HG02885 (cell line): ENCODE measurements at regions not wholly inside any gene's neighbourhood (a gene's known extent, or its start where the extent isn't known, plus 50 kb on each side); places are given as distances from the start of the nearest gene placed in this dataset.

Source experiments
- ATAC-seq: cut with Tn5 transposase; IDR thresholded peaks from one replicate; pipeline ENCODE4 v1.9.1; 2021; ENCODE audit warnings: mild to moderate bottlenecking; ENCODE audit not compliant: unreplicated experiment, poor library complexity

DNA sequence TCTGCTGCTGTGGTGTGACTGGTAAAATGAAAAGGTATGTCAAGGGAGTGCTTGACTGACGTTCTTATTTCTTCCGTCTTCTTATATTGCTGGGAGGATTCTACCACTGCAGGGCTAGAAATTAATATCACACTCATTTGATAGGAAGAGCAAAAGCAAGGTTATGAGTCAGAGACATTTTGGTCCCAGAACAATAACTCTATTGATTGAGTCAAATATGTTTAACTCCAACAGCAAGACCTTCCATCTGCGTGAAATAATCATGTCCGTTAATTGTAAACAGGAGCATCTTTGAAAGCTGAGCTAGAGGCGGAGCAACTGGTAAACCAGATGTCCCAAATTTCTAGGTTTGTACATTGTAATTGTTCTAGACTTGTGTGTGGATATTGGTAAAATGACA lies 1293.6 kb downstream of the AACS start:
- no peak for ATAC-seq

DNA sequence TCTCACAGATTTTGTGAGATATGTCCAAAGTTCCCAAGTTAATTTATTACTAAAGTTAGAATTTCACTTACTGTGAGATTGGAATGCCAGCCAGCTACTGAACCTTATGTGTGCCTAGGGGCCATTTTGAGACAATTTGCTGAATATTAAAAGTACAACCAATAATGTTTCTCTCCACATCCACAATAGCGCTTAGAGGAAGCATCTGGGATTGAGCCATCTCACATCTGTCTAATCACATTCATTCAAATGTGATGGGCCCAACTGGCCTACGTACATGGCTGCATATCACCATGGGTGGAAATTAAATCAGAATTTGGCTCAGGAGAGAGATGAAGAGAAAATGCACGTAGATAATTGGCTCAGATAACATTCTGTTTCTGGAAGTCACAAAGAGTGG lies 1294.0 kb downstream of the AACS start:
- ATAC-seq, result no peak

DNA sequence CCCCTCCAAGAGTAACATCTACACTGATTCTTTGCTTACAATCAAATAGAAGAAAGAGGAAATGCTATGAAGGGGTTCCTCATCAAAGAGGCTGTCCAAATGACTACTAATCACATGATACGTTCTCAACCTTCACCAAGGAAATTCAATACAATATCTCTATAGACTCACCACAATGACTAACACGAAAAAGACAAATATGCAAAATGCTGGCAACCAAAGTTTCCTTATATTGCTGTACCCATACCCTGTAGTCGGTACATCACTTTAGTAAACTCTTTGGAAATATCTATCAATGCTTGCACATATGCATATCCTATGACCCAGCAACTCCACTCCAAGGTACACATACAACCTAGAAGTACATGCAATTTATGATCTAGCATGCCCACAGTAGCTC lies 1296.6 kb downstream of the AACS start:
- no peak for ATAC-seq

DNA sequence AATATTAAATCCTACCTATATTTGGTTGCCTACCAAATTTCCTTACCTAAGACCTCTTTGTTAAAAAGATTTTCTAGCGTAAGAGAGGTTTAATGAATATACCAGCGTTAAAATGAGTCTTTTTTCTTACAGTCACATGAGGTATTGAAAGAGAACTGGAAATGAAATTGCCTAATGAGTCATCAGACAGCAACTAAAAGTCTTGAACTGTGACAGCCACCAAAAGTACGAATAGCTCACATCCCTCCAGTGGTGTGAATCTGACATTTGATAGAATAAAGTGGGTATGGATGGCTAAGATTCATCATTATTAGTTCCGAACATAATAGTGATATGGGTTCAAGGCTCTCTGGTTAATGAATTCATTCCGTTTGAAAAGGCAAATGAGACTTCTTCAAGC lies 1297.3 kb downstream of the AACS start:
- ATAC-seq, result no peak

DNA sequence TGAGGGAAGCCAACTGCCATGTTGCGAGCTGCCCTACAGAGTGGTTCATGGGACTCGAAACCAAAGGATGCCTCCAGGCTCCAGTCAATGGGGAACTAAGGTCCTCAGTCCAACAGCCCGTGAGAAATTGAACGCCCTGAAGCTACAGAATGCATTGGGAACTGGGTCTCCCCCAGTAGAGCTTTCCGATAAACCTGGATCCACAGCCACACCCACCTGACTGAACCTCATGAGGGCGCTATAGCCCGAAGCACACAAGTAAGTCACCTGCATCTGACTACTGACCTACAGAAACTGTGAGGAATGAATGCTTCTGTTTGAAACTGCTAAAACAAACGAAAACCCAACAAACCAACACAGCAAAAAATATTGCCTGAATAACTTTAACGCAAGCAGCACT lies 1297.7 kb downstream of the AACS start:
- no peak for ATAC-seq

DNA sequence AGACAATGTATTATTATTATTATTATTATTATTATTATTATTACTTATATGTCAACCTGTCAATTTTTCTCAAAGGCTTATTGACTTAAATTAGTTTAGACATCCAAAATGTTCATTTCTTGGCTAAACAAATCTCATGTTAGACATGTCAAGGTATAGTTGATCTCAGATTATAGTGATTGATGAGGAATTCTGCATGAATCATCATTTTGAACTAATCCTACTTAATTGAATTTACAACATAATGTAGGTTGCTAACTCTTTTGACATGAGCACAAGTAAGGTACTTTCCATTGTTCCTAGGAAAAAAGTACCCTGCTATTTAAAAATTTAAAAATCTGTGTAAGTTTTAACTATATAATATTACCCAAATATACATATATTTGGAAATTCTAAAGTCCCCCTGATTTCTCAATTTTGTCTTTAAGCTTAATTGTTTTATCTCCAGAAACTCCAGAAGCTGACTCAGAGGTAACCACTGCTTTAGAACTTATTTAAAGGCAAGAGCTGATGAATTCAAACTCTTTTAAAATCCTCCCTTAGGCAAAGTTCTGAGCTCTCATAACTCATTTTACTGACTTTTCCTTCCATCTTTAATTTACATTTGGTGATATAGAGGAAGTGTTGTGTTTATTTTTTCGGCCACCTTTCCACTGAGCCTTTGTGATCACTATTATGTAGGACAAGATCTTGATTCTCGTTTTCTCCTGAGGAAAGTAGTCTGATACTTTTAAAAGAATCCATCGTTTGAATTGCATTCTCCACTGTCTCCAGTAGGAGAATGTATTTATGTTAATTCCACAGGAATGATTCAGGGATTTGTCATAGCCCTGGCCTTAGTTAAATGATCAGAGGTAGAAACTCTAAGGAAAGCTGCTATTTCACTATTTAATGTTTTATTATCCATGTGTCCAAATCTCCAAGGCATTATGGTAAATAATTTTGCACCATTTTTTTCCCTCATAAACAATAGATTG lies 1304.5 kb downstream of the AACS start:
- ATAC-seq, result no peak

DNA sequence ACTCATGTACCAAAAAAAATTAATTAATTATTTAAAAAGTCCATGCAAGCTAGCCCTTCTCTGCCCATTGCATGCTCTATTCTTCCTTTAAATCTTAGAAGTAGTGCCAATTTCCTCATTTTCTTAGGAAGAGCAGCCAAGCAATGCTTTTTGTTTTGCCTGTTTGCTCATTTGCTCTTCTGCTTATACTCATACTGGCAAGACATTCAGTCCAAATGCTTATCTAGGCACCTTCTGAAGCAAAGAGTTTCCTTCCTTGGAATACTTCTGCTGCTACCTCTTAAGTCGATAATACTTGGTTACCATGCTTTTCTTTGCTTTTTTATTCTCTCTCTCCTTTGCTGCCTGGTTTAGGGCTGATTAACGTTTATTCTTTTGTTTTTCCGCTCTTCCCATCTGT lies 1318.3 kb downstream of the AACS start:
- ATAC-seq, result no peak

DNA sequence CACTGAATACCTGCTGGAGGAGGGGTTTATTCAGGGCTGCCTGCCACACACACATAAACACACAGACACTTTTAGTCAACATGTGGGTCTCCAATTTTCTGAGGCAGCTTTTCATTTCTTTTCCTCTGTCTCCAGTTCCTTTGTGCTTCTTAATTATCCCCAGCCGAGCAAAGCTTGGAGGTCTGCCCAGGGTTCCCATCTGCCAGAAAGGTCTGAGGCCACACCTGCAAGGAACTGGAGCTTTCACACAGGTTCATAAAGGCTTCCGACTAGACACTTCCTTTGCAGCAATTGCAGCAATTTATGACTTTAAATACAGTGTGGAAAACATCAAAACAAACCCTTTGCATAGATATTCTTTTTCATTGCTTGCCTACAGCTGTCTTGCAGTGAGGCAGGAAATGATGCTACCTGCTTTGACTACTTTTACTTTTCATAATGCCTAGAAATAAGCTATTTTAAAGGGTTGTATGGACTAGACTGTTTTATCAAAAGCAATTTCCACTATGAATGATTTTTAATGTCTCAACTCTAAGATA lies 1318.9 kb downstream of the AACS start:
- no peak for ATAC-seq

DNA sequence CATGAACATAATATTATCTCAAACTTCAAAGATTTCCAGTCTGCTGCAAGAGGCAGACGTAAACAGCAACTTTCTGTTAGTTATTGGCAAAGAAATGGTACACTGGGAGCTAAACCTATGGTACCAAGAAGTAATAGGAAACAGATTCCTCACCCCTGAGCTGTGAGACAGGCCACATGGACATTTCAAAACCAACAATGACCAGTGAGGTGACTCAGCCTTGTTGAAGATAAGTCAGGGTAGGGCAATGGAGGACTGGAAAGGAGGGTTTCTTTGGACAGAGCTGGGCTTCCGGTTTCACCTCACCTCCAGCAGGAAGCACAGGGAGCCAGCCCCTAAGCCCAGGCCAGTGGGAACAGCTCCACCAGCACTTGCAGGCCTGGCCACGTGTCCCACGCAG lies 1320.5 kb downstream of the AACS start:
- no peak for ATAC-seq

DNA sequence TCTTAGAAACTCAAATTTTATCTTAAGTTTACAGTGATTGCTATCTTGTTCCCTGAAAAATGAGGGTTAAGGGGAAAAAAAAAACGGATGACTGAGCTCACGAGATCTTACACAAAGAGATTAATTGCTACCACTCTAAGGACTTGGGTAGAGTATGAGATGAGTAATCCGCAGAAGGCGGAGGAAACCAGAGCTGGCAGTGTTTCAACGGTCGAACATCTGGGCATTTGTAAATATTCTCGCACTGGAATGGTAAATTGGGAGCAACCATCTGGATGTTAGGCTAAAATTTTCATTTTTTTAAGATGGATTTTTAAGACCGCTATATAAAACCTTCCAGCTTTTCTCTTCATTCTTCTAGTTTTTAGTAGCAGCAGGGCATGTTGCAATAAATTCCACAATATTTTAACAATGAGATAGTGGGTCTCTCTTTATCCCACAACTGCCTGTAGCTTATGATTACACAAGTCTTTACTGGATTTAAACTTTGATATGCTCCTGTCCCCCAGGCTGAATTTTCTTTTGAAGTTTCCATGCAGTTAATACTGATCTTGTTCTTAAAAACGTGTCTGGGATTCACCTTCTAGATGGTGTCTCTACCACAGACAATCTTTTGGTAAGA lies 1324.1 kb downstream of the AACS start:
- ATAC-seq, result no peak

DNA sequence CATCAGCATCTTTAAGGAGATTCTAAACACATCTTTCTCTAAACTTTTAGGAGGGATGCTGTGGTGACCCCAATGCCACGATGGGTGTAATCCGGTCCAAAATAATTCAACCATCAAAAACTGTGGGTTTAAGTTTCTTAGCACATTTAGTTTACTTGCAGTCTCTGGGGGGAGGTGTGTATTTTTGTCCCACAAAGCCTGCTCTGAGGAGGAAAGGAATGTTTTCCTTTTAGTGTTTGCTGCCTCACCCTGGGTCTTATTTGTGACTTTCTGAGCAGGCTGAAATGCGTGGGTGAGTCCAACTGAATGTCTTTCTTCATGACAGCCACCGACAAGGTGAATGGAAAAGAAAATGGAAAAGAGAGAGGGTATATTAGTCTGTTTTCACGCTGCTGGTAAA lies 1324.7 kb downstream of the AACS start:
- ATAC-seq, result no peak

DNA sequence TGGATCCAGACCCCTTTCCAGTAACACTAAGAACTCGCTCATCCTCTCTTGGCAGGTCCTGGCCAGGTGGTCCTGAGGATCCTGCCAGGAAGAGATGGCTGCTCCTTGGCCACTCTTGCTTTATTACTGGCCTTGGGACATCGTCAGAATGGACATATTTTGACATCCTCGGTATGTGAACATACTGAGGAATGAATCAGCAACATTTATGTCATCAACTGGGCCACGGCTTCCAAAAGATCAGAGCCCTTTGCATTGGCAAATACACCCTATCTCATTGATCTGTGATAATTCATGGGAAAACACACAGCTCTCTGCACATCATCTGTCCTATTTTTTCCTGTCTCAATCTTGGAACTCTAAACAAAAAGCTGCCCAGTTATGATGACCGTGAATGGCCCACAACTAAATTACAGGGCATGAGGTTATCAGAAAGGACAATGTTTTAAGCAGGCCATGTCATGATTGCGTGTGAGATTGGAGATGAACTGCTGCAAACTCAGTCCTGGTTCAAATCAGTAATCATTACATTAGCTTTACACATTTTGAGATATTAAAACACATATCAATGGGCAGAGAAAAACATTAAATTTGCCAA lies 1325.8 kb downstream of the AACS start:
- ATAC-seq, result no peak

DNA sequence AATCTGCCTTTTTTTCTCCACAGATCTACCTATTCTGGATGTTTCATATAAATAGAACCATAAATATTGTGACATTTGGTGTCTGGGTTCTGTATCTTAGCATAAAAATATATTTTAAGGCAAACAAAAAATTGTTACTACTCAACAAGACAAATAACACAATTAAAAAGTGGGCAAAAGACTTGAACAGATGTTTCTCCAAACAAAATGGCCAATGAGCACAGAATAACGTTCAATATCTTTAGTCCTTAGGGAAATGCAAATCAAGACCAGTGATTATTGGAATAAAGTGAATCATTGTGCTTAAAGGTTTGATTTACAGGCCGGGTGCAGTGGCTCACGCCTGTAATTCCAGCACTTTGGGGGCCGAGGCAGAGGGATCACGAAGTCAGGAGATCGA lies 1331.3 kb downstream of the AACS start:
- ATAC-seq, result no peak

DNA sequence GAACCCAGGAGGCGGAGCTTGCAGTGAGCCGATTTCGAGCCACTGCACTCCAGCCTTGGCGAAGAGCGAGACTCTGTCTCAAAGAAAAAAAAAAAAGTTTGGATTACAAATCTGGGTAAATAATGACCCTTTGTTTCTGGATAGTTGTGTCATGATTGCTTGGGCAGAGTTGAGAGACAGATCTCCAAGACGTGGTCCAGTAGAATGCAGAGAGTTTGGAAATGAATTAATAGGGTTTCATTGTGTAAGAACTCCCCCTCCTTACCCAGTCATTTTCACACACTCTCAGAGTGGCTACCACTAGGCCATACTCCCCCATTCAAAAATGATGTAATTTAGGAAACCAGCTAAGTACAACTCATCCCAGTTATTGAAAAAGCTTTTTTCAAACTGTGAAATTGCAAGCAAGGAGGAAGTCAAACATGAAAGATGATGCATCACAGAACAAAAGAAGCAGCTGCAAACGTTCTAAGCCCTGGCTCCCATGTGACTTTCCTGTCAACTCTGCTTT lies 1331.9 kb downstream of the AACS start:
- no peak for ATAC-seq

DNA sequence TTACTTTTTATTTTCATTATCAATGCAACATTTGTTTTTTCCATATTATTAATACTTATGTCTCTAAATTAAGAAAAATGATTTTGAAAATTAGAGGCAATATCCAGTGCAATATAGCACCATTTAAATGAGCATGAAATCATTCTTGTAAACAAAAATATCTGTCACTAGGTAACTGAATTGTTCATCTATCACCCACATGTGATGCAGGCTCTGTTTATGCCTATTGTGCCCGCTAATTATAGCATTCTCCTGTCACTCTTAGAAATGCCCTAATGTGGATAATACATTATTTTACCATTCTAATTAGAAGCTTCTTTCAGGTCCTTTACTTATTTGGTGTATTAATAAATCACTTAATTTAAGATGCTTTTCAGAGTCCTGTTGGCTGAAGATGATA lies 1332.4 kb downstream of the AACS start:
- ATAC-seq, result no peak

DNA sequence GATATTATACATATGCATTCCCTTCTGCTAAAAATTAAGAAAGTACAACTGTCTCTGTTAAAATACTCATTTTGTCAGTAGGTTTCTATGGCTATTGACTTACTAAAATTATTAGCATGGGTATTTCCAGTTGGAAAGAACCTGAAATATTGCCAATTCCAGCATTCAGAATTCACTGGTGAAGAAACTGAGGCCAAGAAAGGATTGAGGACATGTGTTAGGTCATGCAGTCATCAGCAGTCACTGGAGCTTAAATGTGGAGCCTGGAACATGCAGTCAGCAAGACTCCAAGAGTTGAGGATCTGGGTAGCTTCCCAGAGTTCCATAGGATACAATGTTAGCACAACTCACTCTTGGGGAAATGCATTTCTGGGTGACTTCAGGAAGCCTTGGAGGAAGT lies 1335.6 kb downstream of the AACS start:
- no peak for ATAC-seq

DNA sequence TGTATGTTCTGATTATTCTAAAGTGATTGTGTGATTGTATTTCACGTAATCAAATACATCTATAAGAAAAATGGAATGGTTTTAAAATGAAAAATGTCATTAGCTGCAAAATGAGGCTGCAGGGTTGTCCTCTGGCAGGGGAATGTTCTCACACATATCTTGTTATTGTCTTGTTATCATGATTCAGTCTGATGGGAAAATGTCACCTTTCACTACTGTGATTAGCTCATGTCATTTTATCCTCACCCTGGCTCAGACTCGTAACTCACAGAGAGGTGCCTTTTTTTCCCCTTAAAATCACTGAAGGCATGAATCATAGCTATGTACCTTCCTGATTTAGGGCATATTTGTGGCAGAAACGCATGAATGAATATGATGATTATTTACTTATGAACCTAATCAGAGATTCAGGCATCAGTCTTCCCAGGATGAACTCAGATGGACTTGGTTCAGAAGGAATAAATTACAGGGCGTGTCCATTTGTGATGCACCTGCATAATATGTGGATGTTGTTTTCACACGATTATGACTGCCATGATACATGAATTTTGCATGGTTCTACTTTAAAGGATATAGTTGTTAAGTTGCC lies 1339.2 kb downstream of the AACS start:
- ATAC-seq, result no peak

DNA sequence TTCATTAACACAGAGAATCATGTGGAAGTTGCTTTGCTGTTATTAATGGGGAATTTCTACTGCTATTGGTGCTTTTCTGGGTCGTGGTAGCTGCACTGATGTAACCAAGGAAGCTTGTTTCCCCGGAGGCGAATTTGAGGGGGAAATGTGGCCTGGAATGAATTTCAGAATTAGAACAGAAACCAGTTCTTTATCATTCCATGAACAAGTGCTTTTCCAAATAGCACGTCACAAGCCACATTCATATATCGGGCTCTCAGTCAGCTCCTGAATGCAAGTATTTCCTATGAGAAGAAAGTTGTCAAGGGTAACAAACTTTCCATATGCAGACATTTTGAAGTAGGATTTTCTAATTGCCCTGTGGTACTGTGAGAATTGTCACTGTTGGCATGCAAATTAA lies 1353.2 kb downstream of the AACS start:
- no peak for ATAC-seq

DNA sequence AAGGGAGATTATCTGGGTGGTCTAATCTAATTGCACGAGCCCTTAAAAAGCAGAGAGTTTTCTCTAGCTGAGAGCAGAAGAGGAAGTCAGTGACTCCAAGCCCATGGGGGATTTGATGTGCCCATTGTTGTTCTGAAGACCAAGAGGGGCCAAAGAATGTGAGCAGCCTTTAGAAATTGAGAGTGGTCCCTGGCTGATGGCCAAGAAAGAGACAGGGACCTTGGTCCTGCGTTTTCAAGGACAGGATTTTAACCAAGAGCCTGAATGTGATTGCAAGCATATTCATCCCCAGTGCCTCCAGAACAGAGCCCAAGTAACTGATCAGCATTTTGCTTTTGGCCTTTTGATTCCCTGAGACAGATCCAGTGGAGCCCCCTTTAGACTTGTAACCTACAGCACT lies 1353.9 kb downstream of the AACS start:
- ATAC-seq, result no peak

DNA sequence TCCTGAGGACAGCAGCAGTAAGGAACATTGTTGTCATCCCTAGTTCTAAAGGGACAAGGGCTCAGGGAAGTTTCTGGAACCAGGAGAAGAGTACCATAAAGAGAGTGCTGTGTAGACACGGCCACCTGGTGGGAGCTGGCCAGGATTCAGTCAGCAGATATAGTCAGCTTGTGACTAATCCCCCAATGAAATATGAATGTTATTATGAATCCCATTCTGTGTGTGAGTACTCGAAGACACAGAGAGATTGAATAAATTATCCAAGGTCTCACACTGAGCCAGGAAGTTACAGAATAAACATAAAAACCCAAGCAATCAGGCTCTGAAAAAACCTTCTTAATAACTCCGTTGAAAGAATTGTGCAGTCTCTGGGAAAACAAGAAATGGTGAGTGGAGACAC lies 1359.5 kb downstream of the AACS start:
- ATAC-seq, result no peak

DNA sequence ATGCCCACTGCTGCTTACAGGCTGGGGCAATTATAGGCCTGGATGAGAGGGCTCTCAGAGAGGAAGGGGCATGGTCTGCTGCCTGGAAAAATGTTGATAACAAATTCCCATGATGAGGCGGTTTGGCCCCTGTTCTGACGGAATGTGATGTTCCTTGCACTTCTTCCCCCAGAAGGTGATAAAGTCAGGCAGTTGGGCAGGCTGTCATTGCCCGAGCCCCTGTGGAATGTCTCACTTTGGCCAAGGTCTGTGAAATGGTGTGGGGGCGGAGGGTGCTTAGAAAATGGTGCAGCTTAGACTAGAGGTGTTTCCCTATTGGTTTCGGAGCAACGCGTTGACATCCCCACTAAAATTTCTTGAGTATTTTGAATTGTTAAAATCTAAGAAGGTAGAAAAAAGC lies 1360.0 kb downstream of the AACS start:
- no peak for ATAC-seq
